ENCODE measurements at regions not wholly inside any gene's neighbourhood (a gene's known extent, or its start where the extent isn't known, plus 50 kb on each side); places are given as distances from the start of the nearest gene placed in this dataset.

DNA sequence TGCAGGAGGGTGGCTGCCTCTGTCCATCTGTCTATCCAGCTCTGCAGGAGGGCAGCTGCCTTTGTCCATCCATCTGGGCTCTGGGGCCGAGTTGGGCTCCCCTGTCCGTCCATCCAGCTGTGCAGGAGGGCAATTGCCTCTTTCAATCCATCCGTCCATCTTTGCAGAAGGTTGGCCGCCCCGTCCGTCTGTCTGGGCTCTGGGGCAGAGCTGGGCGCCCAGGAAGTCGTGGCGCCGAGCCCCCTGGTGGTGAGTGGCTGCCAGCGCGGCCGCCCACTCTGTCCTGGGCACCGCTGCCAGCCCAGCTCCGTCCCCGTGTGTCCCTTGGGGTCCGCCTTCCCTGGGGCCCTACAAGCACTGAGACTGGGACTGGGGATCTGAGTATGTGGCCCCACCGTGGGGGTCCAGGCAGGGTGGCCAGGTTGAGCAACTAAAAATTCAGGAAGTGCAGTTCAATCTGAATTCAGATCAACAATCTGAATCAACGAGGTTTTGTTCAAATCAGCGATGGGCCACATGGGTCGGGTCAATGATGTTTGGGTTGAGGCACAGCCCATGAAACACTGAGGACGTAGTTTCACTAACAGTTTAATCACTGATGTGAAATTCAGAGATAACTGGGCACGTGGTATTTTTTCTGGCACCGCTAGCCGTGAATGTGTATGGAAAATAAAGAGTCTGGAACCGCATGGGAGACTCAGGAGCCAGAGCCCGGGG is 99.1 kb upstream of the ACTRT2 start:
- in situ Hi-C loops (cut with MboI; ENCODE audit: low sequenced_read_pairs) (no loop called here), dilution Hi-C loops (cut with HindIII; ENCODE audit: low sequenced_read_pairs, unreplicated experiment) (no loop called here), intact Hi-C loops (cut with micrococcal nuclease) (no loop called here)
- no peak overlapping the region for H4K91ac ChIP-seq (ENCODE audit: insufficient read depth, low read depth, low read length)
- H3K9me3 ChIP-seq (ENCODE audit: control insufficient read depth, insufficient read depth, low read length), result peaks cover 67% of the 10 kb centered on the region
- H3K27me3 ChIP-seq (ENCODE audit: control insufficient read depth, insufficient read depth, low read length), result no peaks in the 10 kb centered on the region
- H3K4ac ChIP-seq (ENCODE audit: low read depth, low read length), result no peak overlapping the region
- no peak overlapping the region for H2AK9ac ChIP-seq (replicated peaks; ENCODE audit: low read depth, low read length, poor library complexity)
- no peaks in the 10 kb centered on the region for H3K36me3 ChIP-seq (ENCODE audit: control insufficient read depth, insufficient read depth, low read length)
- H2BK120ac ChIP-seq (ENCODE audit: low read depth, low read length), result no peak overlapping the region
- no peak overlapping the region for H2AK5ac ChIP-seq (ENCODE audit: low read depth, low read length)
- no peak overlapping the region for H3K56ac ChIP-seq (ENCODE audit: extremely low read depth, insufficient read depth, low read length)
- H3K18ac ChIP-seq (ENCODE audit: low read depth, low read length), result no peak overlapping the region
- no peak overlapping the region for H2BK15ac ChIP-seq (ENCODE audit: low read depth, low read length)
- TF ChIP-seq, protein P1, sequence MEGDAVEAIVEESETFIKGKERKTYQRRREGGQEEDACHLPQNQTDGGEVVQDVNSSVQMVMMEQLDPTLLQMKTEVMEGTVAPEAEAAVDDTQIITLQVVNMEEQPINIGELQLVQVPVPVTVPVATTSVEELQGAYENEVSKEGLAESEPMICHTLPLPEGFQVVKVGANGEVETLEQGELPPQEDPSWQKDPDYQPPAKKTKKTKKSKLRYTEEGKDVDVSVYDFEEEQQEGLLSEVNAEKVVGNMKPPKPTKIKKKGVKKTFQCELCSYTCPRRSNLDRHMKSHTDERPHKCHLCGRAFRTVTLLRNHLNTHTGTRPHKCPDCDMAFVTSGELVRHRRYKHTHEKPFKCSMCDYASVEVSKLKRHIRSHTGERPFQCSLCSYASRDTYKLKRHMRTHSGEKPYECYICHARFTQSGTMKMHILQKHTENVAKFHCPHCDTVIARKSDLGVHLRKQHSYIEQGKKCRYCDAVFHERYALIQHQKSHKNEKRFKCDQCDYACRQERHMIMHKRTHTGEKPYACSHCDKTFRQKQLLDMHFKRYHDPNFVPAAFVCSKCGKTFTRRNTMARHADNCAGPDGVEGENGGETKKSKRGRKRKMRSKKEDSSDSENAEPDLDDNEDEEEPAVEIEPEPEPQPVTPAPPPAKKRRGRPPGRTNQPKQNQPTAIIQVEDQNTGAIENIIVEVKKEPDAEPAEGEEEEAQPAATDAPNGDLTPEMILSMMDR (conservative IDR thresholded peaks at IDR 0.05; ENCODE audit: low read depth, low read length), result no peak
- TF ChIP-seq, protein P2, sequence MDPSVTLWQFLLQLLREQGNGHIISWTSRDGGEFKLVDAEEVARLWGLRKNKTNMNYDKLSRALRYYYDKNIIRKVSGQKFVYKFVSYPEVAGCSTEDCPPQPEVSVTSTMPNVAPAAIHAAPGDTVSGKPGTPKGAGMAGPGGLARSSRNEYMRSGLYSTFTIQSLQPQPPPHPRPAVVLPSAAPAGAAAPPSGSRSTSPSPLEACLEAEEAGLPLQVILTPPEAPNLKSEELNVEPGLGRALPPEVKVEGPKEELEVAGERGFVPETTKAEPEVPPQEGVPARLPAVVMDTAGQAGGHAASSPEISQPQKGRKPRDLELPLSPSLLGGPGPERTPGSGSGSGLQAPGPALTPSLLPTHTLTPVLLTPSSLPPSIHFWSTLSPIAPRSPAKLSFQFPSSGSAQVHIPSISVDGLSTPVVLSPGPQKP (IDR thresholded peaks at IDR 0.05; ENCODE audit: borderline replicate concordance, low read depth, low read length), result no peak
- TF ChIP-seq RCOR1 (IDR thresholded peaks at IDR 0.05; ENCODE audit: insufficient replicate concordance, low read length) (no peak), BHLHE40 (IDR thresholded peaks at IDR 0.05; ENCODE audit: low read depth, low read length) (no peak)
- H4K5ac ChIP-seq (ENCODE audit: low read depth, low read length), result no peak overlapping the region
- no peak overlapping the region for H4K8ac ChIP-seq (ENCODE audit: low read depth in 2 of 2, low read length in 2 of 2)
- H3K4me2 ChIP-seq (ENCODE audit: low read depth, low read length), result no peak overlapping the region
- no peak overlapping the region for H3K27ac ChIP-seq (ENCODE audit: insufficient read depth, low read length)
- ChIA-PET POLR2A (ENCODE audit: unreplicated experiment) (no interaction called here), CTCF (no interaction called here)
- no peak for DNase-seq
- no peaks in the 10 kb centered on the region for H3K79me1 ChIP-seq (ENCODE audit: low read depth in 1 of 2, low read length in 2 of 2)
- H2BK5ac ChIP-seq (ENCODE audit: low read depth, low read length, poor library complexity, severe bottlenecking), result no peak overlapping the region
- no TSS peak for BruUV-seq (replicated peaks)
- H3K23ac ChIP-seq (ENCODE audit: low read depth, low read length), result no peak overlapping the region
- no peak overlapping the region for H2AFZ ChIP-seq (replicated peaks; ENCODE audit: low read length, poor library complexity)
- no peak for ATAC-seq (ENCODE audit: low read depth)
- no peaks in the 10 kb centered on the region for H3K4me1 ChIP-seq (ENCODE audit: control insufficient read depth, insufficient read depth, low read length)
- H4K20me1 ChIP-seq (ENCODE audit: insufficient read depth, low read length), result no peaks in the 10 kb centered on the region
- no peak overlapping the region for H3K14ac ChIP-seq (replicated peaks; ENCODE audit: low read depth, low read length)
- 49% methylated on average over 6 of the region's 27 CpGs; no CpG with 5 or more reads in 1 of the 2 experiments for WGBS, 2 experiments (ENCODE audit: extremely low coverage in 2 of 2, insufficient read length in 1 of 2)
- no peak overlapping the region for H3K9ac ChIP-seq (ENCODE audit: low read depth, low read length)
- H3K9me1 ChIP-seq (ENCODE audit: insufficient read depth, low read length), result no peaks in the 10 kb centered on the region
- no peak overlapping the region for H3K4me3 ChIP-seq (ENCODE audit: insufficient read depth, low read depth, low read length)
- no peak overlapping the region for H2BK20ac ChIP-seq (ENCODE audit: low read depth, low read length)

Measured in IMR-90 (cell line).